GM20431 (cell line): ENCODE measurements at regions not wholly inside any gene's neighbourhood (a gene's known extent, or its start where the extent isn't known, plus 50 kb on each side); places are given as distances from the start of the nearest gene placed in this dataset.

Experiments used
- in situ Hi-C: fragments of 300-500 bp; cut with MseI, MboI; formaldehyde crosslinking; loops from one replicate; pipeline ENCODE4 v1.15.0; 2020; ENCODE audit warnings: low sequenced_read_pairs; ENCODE audit not compliant: unreplicated experiment

DNA sequence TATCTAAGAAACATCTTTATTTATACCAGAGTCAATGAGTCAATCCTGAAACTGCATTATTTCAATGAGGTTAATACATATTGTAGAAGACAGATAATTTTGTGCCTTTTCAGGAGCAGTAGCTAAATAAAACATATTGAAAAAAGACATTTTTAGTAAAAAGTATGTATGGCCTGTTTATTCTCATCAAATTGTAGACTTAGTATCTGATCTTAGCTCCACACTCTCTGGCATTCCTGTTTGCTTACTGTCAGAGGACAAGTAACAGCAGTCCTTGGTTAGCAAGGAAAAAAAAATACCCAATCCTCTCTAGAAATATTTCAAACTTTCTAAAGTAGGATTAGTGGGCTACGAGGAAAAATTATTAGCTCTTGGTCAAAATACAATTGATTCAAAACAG lies 50.5 kb upstream of the GUCY1A1 start:
- in situ Hi-C loops = no loop called here

GRCh38 chr4:155615081-155615887 lies 51.4 kb upstream of the GUCY1A1 start:
- in situ Hi-C loops = no loop called here

GRCh38 chr4:155614111-155614762 lies 52.4 kb upstream of the GUCY1A1 start:
- in situ Hi-C loops = no loop called here

DNA sequence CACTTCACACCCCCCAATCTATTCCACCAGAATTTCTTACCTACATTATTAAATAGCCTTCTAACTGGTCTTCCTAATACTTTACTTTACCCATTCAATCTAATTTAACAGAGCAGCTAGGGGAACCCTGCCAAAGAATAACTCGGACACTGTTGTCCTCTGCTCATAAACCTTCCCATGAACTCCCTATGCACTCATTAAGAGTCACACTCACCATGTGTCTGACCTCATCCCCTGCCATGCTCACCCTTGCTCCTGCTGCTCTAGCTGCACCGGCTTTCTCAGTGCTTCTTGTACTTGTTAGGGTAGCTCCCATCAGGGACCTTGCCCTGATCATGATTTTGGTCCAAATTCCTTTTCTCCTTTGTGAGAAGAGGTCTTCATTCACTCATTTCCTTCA lies 54.6 kb upstream of the GUCY1A1 start:
- in situ Hi-C loops = no loop called here

DNA sequence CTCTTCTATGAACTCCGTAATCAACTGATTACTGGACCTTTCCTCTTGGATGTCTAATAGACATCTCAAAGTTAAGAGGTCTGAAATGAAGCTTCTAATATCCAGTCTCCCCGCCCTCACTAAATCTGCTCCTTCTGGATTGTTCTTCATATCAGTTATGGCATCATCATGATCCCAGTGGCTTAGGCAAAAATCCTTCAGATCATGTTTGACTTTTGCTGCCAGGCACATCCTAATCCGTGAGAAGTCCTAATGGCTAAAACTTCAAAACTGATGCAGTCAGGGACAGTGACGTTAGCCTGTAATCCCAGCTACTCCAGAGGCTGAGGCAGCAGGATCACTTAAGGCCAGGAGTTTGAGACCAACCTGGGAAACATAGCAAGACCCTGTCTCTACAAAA lies 55.1 kb upstream of the GUCY1A1 start:
- in situ Hi-C loops = no loop called here

DNA sequence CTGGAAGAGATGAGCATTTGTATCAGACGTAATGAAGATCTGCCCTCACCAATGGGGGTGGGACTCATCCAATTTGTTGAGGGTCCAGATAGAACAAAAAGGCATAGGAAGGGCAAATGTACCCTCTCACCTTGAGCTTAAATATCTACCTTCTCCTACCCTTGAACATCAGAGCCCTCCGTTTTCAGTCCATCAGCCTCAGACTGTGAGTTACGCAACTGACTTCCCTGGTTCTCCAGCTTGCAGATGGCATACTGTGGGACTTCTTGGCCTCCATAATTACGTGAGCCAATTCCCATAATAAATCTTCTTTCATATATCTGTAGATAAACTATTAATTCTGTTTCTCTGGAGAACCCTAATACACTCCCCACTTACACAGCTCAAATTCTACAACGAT lies 56.5 kb upstream of the GUCY1A1 start:
- in situ Hi-C loops = no loop called here

DNA sequence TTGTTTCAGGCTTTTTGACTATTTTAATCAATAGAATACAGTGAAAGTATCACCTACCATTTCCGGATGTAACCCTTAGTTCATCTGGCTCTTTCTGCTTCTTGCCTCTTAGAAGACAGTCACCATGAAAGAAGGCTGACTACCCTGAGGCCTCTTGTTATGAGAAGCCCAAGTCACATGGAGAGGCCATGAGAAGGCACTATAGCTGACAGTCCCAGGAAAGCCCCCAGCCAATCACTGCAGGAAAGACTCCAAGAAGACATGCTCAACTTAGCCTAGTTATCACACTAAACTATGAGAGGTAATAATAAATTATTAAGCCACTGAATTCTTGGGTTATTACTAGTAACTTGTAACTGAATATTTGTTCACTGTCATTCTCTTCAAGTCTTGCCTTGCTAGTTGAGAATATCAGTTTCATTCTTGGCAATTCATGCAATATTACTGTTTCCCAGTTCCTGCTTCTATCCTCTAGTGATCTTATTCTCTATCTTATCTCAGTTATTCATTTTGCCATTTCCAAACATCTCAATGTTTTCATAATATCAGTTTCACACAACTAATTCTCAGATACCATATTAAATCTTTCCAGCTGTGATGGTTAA lies 57.1 kb upstream of the GUCY1A1 start:
- in situ Hi-C loops = no loop called here

DNA sequence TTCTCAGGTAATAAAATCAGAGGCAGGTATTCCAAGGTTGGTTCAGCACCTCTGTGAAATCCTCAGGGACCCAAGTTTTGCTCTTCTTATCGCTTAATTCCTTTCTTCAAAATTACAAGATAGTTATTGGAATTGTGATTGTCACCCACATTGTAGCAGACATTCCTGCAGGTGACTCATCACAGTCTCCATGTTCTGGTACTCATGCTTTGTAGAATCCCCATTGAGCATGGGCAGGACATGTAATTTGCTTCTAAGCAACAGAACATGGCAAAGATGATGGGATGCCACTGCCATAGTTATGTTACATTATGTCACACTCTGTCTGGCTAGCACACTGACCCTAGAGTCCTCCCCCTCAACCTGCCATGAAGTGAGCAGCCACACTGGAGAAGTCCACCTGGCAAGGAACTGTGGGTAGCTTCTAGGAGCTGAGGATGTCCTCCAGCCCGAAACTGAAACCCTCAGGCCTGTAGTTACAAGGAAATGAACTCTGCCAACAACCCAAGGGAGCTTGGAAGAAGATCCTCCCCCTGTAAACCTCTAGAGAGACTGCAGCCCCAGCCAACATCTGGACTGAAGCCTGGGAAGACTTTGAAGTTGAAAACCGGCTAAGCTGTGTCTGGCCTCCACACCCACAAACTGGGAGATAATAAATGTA lies 58.3 kb upstream of the GUCY1A1 start:
- in situ Hi-C loops = no loop called here

GRCh38 chr4:155607481-155607880 lies 59.2 kb upstream of the GUCY1A1 start:
- in situ Hi-C loops = no loop called here

DNA sequence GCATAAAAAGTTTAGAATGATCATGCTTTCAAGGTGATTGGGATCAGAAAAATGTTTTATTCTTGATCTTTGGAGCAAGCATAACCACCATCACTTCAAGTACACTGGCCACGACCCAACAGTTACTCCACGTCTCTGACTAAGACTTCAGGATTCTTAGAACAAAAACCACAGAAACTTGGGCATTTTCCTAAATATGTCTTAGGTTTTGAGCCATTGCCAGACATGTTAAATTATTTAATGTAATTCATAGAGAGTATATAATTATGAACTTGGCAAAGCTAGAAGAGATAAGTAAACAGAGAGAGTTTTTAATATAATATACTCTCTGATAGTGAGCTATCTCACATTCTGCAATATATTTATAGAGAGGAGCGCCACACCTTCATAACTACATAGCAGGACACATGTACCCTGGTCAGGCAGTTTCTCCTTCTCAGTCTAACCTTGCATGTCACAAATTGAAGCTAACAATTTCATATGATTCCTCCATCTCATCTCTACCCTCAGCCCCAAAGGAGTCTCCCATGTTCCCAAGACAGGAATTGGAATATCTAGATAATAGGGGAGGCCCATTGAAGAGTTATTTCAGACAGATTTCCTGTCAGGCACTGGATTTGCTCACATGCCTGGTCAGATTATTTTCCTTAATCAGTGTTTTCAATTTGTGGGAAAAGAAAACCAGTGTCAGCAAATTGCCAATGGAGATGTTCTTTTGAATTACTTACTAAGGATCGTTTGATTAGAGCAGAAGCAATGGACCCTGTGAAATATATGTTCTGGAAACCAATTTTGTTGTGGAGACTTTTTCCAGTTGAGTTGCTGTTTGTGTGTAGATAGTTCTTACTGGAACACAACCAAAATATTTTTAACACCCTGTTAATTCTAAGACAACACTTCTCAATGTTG lies 61.7 kb upstream of the GUCY1A1 start:
- in situ Hi-C loops = no loop called here

DNA sequence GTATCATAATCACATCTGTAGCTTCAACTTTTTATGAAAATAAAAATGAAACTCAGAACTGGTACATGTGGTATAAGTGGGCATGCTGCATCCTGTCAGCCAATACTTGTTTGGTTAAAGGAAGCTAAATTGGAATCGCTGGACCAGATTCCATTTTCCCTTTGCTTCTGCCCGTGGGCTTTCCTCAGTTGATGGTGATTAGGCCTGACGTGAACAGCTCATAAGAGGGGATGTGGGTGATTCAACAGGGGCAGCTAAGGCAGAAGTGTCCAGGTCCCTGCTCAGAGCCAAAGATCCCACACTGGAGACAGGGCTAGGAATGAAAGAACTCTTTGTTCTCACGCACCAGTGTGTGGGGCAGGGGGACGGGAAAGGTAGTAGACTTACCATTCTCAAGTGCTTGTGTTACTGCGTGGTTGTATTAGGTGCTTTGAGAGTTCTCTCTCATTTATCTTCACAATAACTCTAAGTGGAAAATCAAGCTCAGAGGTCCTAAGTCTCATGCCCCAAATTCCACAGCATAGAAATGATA lies 63.2 kb upstream of the GUCY1A1 start:
- in situ Hi-C loops = no loop called here

GRCh38 chr4:155602351-155603140 lies 64.1 kb upstream of the GUCY1A1 start:
- in situ Hi-C loops = no loop called here

DNA sequence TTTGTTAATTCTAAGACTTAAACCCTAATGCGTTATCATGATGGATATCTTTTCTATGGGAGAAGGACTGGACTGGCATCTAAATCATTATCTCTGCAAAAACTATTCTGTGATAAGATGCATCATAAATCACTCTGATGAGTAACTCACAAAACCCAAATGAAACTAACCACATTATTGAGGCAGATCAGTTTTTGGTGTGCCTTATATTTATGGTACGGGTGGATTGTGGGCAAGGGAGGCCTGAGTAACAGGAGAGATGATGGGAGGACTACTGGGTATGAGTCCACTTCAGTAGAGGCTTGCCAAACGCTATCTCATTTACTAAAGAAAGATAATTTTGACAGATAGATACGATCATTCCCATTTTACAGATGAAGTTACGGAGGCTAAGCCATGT lies 66.4 kb upstream of the GUCY1A1 start:
- in situ Hi-C loops = no loop called here

- in situ Hi-C loops = no loop called here
Observed at GRCh38 chr4:155599596-155599995, 67.1 kb upstream of the GUCY1A1 start.

- in situ Hi-C loops = no loop called here
Observed at GRCh38 chr4:155599085-155599484, 67.6 kb upstream of the GUCY1A1 start.

DNA sequence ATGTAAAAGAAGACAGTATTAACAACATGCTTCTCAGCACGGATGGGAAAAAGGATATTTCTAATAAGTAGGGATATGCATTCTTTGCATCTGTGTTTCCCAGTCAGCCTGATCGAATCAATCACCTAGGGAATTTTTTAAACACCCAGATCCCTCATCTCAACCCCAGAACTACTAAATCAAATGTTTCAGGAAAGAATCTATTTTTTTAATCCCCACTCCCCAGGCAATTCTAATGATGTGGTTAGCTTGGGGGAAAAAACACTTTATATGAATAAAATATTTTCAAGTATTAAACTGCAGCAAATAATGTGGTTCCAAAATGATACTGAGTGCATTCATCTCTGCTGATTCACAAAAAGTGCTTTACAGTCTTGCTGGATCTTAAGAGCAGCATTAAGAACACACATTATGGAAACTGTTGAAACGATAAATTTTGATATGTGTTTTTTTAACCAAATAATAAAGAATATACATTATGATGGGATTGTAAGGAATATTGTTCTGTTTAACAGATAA lies 68.7 kb upstream of the GUCY1A1 start:
- in situ Hi-C loops = no loop called here

- in situ Hi-C loops = no loop called here
Observed at GRCh38 chr4:155597281-155597680, 69.4 kb upstream of the GUCY1A1 start.

DNA sequence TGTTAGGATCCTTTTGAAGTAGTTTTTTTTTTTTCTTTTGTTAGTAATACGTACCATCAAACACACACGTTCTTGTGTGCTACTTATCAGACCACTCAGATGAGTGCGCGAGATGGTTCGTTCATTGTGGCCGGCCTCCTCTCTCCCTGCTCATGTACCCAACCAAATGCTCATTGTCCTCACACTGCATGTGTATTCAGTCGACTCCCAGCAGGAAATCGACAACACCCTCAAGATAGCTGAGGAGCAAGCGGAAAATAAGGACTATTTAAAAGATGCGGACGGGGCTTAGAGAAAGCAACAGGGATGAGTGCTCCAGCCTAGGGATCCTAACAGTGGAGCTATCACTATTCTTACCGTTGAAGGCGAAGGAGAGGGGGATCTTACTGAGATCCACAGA lies 72.9 kb upstream of the GUCY1A1 start:
- in situ Hi-C loops = no loop called here

DNA sequence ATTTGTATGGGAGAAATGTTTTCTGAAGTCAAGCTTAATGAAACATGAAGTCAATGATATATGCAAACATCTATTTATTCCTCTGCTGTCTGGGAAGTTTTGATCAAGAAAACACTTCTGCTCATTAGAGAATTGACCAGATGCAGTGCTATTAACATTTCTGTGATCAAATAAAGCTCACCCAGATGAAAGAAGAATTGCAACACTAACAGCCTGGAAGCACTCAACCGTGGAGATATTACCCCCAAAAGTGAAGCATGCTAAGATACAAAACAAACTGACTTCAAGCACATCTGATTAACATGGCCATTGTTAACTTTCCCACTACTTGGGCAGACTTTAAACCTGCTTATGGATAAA lies 73.7 kb upstream of the GUCY1A1 start:
- in situ Hi-C loops = no loop called here
